RWPE2 (cell line): ENCODE measurements at regions not wholly inside any gene's neighbourhood (a gene's known extent, or its start where the extent isn't known, plus 50 kb on each side); places are given as distances from the start of the nearest gene placed in this dataset.

Experiments used
- ATAC-seq: fragments of 200-7000 bp; cut with Tn5 transposase; 3 replicates; pipeline ENCODE4 v1.9.1; 2021; ENCODE audit warnings: low read depth
- DNase-seq: peaks from one replicate; pipeline ENCODE4 v3.0.0-alpha.2; 2020; ENCODE audit warnings: low spot score
- H3K27ac ChIP-seq: fragments of 450-650 bp; 2 replicates; pipeline ENCODE4 v1.5.1; 2017; ENCODE audit warnings: mild to moderate bottlenecking; ENCODE audit not compliant: poor library complexity, severe bottlenecking
- H3K27me3 ChIP-seq: fragments of 250-450 bp; sonication (Bioruptor Pico); 2 replicates; pipeline ENCODE4 v1.5.1; 2021; ENCODE audit warnings: mild to moderate bottlenecking, moderate library complexity; ENCODE audit not compliant: insufficient read depth, poor library complexity, severe bottlenecking
- H3K36me3 ChIP-seq: fragments of 250-450 bp; sonication (Bioruptor Pico); 2 replicates; pipeline ENCODE4 v1.5.1; 2020; ENCODE audit warnings: low read depth, mild to moderate bottlenecking, moderate library complexity
- H3K4me1 ChIP-seq: fragments of 250-450 bp; sonication (Bioruptor Pico); 2 replicates; pipeline ENCODE4 v1.5.1; 2021; ENCODE audit warnings: mild to moderate bottlenecking, moderate library complexity; ENCODE audit not compliant: insufficient read depth, poor library complexity, severe bottlenecking
- H3K4me3 ChIP-seq: fragments of 250-450 bp; sonication (Bioruptor Pico); 2 replicates; pipeline ENCODE4 v1.5.1; 2021; ENCODE audit warnings: mild to moderate bottlenecking, moderate library complexity; ENCODE audit not compliant: severe bottlenecking
- H3K9me3 ChIP-seq: fragments of 250-450 bp; sonication (Bioruptor Pico); 2 replicates; pipeline ENCODE4 v1.5.1; 2021; ENCODE audit warnings: mild to moderate bottlenecking, moderate library complexity; ENCODE audit not compliant: severe bottlenecking
- TF ChIP-seq, protein P1 (sequence below): fragments of 450-650 bp; IDR thresholded peaks from one replicate; pipeline ENCODE4 v1.5.1; 2017; ENCODE audit warnings: mild to moderate bottlenecking, moderate library complexity; ENCODE audit not compliant: poor library complexity, severe bottlenecking

DNA sequence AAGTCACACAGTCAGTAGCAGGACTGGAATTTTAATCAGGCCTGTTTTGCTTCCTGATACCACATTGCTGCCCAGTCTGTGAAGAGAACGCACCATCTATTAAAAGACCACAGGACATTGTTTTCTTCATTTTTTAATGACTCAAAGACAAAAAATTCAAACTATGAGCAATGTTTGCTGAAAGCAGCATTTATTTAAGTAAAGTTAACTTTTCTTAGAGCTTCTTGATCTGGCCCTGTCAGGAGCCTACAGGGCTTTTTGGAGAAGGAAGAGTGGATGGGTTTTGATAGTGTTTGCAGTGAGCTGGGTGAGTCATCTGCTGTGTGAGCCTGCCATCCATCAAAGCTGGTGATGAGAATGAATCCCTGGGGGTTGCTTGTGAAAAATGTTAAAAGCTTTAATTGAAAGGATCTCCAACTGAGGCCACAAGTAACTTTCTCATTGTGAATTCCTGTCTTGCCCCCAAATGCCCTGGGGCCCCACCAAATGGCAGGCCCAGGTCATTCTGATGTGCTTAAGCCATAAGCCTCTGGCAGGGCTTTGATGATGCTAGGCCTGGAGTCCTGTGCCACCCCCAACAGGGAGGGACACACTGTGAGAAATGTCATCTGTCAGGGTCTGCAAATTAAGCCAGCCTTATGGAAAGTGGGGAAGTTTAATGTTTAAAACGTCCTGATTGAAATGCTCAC is 136.2 kb upstream of the PFN2 start:
- no peak overlapping the region for H3K4me3 ChIP-seq
- H3K9me3 ChIP-seq: no peaks in the 10 kb centered on the region
- peak overlapping the region; percentile 63 for H3K27ac ChIP-seq
- ATAC-seq: peak; percentile 96
- H3K27me3 ChIP-seq: no peaks in the 10 kb centered on the region
- no peaks in the 10 kb centered on the region for H3K36me3 ChIP-seq
- peaks cover 6% of the 10 kb centered on the region for H3K4me1 ChIP-seq
- DNase-seq: no peak
- TF ChIP-seq, protein P1, sequence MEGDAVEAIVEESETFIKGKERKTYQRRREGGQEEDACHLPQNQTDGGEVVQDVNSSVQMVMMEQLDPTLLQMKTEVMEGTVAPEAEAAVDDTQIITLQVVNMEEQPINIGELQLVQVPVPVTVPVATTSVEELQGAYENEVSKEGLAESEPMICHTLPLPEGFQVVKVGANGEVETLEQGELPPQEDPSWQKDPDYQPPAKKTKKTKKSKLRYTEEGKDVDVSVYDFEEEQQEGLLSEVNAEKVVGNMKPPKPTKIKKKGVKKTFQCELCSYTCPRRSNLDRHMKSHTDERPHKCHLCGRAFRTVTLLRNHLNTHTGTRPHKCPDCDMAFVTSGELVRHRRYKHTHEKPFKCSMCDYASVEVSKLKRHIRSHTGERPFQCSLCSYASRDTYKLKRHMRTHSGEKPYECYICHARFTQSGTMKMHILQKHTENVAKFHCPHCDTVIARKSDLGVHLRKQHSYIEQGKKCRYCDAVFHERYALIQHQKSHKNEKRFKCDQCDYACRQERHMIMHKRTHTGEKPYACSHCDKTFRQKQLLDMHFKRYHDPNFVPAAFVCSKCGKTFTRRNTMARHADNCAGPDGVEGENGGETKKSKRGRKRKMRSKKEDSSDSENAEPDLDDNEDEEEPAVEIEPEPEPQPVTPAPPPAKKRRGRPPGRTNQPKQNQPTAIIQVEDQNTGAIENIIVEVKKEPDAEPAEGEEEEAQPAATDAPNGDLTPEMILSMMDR: no peak

DNA sequence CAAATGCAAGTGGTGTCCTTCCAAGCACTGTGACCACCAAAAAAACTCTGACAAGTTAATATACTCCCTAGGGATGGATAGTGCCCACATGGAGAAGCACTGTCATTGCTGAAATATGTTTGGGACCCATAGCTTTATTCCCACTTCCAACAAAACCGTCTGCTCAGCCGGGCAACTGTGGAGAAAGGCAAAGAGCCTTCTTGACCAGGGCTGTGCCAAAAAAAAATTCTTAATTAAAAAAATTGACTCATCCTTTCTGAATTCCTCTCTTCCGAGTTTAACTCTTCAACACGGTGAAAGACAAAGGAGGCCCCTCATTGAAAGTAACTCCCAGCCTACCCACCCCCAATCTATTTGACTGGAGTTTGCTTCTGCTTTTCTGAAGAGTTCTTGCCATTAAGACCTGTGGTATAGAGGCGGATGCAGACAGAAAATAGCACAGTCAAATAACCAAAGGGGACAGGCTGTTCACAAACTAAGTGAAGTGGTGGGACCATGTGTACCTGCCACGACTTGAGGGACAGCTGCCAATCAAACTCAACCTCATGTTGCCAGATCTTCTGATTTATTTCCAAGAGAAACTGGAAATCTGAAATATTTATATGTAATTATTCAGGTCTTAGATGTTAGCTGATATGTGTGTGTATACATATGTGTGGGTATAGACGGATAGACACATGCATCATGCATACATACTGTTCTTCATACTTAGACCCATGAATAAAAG is 135.4 kb upstream of the PFN2 start:
- Histone ChIP-seq H3K4me1 (peaks cover 6% of the 10 kb centered on the region), H3K27me3 (no peaks in the 10 kb centered on the region), H3K36me3 (no peaks in the 10 kb centered on the region), H3K27ac (peak overlapping the region; percentile 63), H3K9me3 (no peaks in the 10 kb centered on the region), H3K4me3 (no peak overlapping the region)
- TF ChIP-seq, protein P1: no peak
- no peak for DNase-seq
- no peak for ATAC-seq

DNA sequence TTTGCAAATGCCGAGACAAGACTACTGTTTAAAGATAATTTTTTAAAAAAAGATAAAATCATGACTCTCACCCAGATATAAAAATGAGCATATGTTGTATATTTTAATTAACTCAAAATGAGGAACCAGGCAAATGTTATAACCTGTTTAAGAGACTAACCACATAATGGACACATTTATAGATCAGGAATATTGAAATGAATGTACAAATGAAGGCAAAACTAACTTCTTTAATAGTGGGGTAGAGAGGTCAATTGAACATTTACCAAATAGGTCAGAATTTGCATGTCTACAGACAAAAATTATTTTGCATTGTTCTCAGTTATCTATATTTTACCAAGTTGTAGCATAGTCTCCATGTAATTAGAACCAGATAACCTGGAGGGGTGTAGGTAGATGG is 134.3 kb upstream of the PFN2 start:
- TF ChIP-seq, protein P1: no peak
- no peak overlapping the region for H3K4me3 ChIP-seq
- H3K27me3 ChIP-seq: no peaks in the 10 kb centered on the region
- H3K27ac ChIP-seq: no peak overlapping the region
- ATAC-seq (no peak), DNase-seq (no peak)
- no peaks in the 10 kb centered on the region for H3K9me3 ChIP-seq
- peaks cover 6% of the 10 kb centered on the region for H3K4me1 ChIP-seq
- H3K36me3 ChIP-seq: no peaks in the 10 kb centered on the region

DNA sequence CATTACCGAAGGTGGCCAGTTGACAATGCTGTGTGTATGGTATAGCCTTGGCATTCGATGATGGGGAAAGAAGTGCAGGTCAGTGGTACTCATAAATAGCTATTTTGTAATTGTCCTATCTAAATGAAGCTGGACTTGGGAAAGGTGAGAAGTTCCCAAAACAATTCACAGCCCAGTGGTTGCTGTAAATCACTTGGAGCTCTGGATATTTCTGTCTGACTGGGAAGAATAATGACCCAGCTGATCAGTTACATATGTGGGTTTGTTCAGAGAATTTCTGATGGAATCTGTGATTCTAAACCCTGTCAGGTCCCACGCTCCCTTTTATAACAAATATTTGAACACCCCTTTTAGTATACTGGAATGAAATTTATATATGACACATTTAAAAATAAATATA is 133.9 kb upstream of the PFN2 start:
- peaks cover 6% of the 10 kb centered on the region for H3K4me1 ChIP-seq
- no peak for ATAC-seq

More for the DNA sequence above, 133.9 kb upstream of the PFN2 start:
- Histone ChIP-seq H3K9me3 (no peaks in the 10 kb centered on the region), H3K4me3 (no peak overlapping the region), H3K27ac (no peak overlapping the region), H3K36me3 (no peaks in the 10 kb centered on the region), H3K27me3 (no peaks in the 10 kb centered on the region)
- no peak for DNase-seq
- TF ChIP-seq, protein P1: no peak
